SU-DHL-6 (cell line): ENCODE measurements at regions not wholly inside any gene's neighbourhood (a gene's known extent, or its start where the extent isn't known, plus 50 kb on each side); places are given as distances from the start of the nearest gene placed in this dataset.

Experiments used
- CTCF ChIP-seq: fragments of 200-600 bp; sonication (generic); IDR thresholded peaks from one replicate; pipeline ENCODE4 v1.5.1; 2017; ENCODE audit warnings: antibody characterized with exemption, mild to moderate bottlenecking, low read length, moderate library complexity; ENCODE audit not compliant: insufficient read depth, poor library complexity, severe bottlenecking
- EZH2phosphoT487 ChIP-seq: fragments of 200-600 bp; sonication (generic), shearing (Covaris generic); conservative IDR thresholded peaks from 2 replicates; pipeline ENCODE4 v1.6.1; 2018; ENCODE audit warnings: mild to moderate bottlenecking, antibody characterized with exemption, low read length, moderate library complexity, mixed read lengths

- TF ChIP-seq CTCF = no peak
- no peak for TF ChIP-seq EZH2phosphoT487
These were observed 245.8 kb upstream of the NAV3 start for GRCh38 chr12:77584860-77585259.
